IMR-90 (cell line): ENCODE measurements at regions not wholly inside any gene's neighbourhood (a gene's known extent, or its start where the extent isn't known, plus 50 kb on each side); places are given as distances from the start of the nearest gene placed in this dataset.

Source experiments
- CTCF ChIP-seq: conservative IDR thresholded peaks from 2 replicates; pipeline ENCODE4 v1.5.1; 2012; ENCODE audit warnings: mild to moderate bottlenecking, low read depth, low read length, improper control_type of control experiment
- RAD21 ChIP-seq: IDR thresholded peaks from 2 replicates; pipeline ENCODE4 v1.6.1; 2012; ENCODE audit warnings: low read length, improper control_type of control experiment
- TF ChIP-seq, protein P1 (sequence below): fragments of 150-350 bp; IDR thresholded peaks from 2 replicates; pipeline ENCODE4 v1.6.1; 2016; ENCODE audit warnings: low read depth, mild to moderate bottlenecking, low read length, moderate library complexity, borderline replicate concordance

DNA sequence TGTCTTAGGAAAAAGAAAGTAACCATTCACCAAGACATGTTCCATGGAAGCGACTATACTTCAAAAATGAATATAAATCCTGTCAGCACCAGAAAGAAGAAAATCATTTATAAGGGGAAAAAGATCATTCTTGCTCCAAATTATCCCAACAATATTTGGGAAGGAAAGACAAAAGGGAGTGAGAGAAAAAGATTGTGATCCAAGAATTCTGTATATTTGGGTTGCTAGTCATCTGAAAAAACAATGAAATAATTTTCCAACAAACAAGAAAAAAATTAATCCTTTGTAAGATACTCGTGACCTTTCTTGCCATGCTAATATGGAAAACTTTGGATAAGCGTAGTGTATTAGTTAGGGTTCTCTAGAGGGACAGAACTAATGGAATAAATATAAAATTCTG lies 163.2 kb upstream of the ZNF32 start:
- TF ChIP-seq RAD21 (no peak), CTCF (no peak)
- TF ChIP-seq, protein P1, sequence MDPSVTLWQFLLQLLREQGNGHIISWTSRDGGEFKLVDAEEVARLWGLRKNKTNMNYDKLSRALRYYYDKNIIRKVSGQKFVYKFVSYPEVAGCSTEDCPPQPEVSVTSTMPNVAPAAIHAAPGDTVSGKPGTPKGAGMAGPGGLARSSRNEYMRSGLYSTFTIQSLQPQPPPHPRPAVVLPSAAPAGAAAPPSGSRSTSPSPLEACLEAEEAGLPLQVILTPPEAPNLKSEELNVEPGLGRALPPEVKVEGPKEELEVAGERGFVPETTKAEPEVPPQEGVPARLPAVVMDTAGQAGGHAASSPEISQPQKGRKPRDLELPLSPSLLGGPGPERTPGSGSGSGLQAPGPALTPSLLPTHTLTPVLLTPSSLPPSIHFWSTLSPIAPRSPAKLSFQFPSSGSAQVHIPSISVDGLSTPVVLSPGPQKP, result no peak
